ENCODE measurements at regions not wholly inside any gene's neighbourhood (a gene's known extent, or its start where the extent isn't known, plus 50 kb on each side); places are given as distances from the start of the nearest gene placed in this dataset.

GRCh38 chr1:14511796-14512585 is 86.5 kb upstream of the KAZN start:
- no peak for DNase-seq (ENCODE audit: extremely low read depth in 1 of 2, low read depth in 1 of 2)

DNA sequence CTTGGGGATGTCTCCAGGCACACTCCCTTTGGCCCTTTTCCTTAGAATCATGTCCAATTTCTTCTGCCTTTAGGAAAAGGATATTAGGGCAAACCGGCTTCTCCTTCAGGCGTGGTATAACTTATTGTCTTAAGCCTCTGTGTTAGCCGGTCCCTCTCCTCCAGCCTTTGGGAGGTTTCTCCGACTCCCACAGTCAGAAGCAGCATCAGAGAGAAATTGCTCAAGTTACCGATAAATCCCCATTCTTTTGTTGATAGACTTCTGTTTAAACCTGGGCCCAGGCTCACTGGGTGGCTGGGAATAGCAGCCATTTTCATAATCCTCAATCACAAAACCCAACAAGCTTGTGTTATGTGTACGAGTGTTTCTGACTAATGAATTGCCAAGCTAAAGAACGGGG is 85.4 kb upstream of the KAZN start:
- DNase-seq (ENCODE audit: extremely low read depth in 1 of 2, low read depth in 1 of 2), result no peak

DNA sequence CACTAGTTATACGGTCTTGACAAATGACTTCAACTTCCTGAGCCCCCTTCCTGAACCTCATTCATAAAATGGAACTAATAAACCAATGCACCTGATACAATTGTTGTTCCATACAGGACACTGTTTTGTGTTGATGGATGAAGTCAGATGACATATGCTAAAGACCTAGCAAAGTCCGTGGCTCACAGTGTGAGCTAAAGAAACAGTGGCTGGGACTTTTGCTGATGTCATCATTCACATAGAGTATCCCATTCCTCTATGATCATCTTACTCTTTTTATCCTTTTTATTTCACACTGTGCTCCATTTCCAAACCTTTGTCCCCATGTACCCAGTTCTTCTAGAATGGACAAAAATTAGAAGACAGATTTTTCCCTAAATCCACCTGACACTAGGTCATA is 83.7 kb upstream of the KAZN start:
- no peak for DNase-seq (ENCODE audit: extremely low read depth in 1 of 2, low read depth in 1 of 2)

DNA sequence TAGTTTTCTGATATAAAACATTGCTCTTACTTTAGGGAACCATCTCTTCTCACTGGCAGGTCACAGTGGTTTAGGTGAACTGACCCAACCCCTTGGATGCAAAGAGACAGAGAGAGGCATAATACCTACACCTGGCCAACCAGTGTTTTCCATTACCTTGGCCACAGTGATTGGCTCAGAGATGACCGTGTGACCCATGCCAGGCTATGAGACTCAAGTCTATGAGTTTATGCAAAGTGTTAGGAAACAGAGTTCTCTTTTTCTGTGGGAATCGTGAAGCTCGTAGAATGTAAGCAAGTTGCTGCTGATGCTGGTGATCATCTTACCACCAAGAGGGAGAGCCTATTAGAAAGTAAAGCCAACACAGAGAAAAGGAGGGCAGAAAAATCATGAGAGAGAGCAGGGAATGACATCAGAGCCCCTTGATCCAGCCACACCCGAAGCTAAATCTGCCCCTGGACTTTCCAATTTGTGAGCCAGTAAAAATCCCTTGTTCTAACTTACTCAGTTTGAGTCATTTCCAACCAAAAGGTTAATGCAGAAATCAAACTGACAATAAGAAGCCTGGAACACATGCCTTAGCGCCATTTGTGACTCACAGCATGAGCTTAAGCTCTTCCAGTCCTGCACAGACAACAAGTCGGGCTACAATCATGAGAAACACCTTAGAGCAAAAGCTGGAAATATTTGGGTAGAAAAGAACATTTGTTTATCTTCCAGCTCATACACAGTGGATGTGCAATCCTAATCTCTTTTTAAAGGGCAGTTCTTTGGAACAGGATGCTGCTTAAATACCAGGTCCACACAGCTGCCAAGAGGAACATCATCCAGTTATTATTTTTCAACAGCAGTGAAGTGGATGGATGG is 81.3 kb upstream of the KAZN start:
- DNase-seq (ENCODE audit: extremely low read depth in 1 of 2, low read depth in 1 of 2), result no peak

DNA sequence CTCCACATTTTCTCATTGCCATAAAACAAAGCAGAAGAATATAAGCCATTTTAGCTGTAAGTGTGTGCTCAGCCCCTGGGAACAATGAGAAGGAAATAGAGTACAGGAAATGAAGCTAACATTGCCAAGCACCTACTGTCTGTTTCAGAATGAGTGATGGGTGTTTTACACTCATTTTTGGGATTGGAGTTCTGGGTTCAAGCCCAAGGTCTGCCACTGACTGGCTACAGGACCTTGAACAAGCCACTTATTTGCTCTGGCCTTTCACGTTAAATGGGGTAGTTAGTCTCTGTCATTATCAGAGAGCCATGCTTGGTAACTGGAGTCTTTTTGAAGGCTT is 80.7 kb upstream of the KAZN start:
- no peak for DNase-seq (ENCODE audit: extremely low read depth in 1 of 2, low read depth in 1 of 2)

DNA sequence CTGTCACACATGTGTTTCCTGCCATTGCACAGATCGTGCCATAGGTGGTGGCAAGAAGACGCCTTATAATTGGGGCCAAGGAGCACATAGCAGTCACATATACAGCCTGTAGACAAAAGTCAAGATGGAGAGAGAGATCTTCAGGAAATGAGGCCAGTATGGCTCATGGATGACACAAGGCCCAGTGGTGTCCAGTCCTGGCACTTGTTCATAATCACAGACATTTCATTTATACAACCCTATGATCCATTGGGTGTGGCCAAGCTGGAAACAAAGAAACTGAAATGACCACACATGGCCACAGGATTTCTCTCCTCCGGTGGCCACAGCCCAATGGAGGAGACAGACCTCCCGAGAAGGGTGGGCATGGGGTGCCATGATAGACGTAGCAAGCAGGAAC is 78.5 kb upstream of the KAZN start:
- no peak for DNase-seq (ENCODE audit: extremely low read depth in 1 of 2, low read depth in 1 of 2)

GRCh38 chr1:14520514-14521163 is 77.8 kb upstream of the KAZN start:
- DNase-seq (ENCODE audit: extremely low read depth in 1 of 2, low read depth in 1 of 2), result no peak

DNA sequence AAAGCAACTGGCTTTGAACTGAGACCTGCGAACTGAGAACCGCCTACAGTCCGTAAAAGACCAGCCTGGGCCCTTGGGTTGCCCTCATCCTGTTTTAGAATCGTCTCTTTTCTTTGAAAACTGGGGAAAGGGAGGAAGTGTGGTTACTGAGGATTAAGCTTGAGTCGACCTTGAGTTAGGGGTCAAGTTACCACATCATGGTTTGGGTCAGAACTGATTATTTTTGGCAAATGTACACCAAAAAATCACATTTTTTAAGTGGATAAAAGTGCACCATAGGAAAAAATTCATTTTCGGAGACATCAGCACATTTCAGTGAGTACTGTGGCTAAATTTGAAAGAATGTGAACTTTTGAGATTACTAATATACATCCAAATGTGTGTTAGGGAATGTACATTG is 76.9 kb upstream of the KAZN start:
- DNase-seq (ENCODE audit: extremely low read depth in 1 of 2, low read depth in 1 of 2), result no peak

- DNase-seq (ENCODE audit: extremely low read depth in 1 of 2, low read depth in 1 of 2), result no peak
Observed at GRCh38 chr1:14522077-14522925, 76.2 kb upstream of the KAZN start.

DNA sequence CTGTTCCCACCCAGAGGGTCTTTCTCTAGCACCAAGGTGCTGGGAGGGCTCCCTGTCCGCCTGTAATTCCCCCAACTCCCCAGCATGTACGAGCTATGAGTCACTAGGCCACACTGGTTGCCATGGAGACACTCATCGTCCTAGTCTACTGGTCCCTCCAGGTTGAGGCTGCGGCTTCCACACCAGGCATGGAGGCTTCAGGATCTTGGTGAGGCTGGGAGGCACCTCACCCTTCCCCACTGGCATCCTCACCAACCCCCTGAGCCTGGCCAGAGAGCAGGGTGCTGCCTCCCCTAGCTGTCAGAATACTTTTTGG is 75.6 kb upstream of the KAZN start:
- DNase-seq (ENCODE audit: extremely low read depth in 1 of 2, low read depth in 1 of 2), result no peak

- no peak for DNase-seq (ENCODE audit: extremely low read depth in 1 of 2, low read depth in 1 of 2)
Observed at GRCh38 chr1:14524826-14525636, 73.5 kb upstream of the KAZN start.

- no peak for DNase-seq (ENCODE audit: extremely low read depth in 1 of 2, low read depth in 1 of 2)
Observed at GRCh38 chr1:14529475-14529874, 69.0 kb upstream of the KAZN start.

- no peak for DNase-seq (ENCODE audit: extremely low read depth in 1 of 2, low read depth in 1 of 2)
Observed at GRCh38 chr1:14531519-14531918, 67.0 kb upstream of the KAZN start.

- DNase-seq (ENCODE audit: extremely low read depth in 1 of 2, low read depth in 1 of 2), result no peak
Observed at GRCh38 chr1:14535619-14536355, 62.7 kb upstream of the KAZN start.

GRCh38 chr1:14538335-14538734 is 60.1 kb upstream of the KAZN start:
- DNase-seq (ENCODE audit: extremely low read depth in 1 of 2, low read depth in 1 of 2), result no peak

GRCh38 chr1:14539309-14539708 is 59.2 kb upstream of the KAZN start:
- no peak for DNase-seq (ENCODE audit: extremely low read depth in 1 of 2, low read depth in 1 of 2)

- no peak for DNase-seq (ENCODE audit: extremely low read depth in 1 of 2, low read depth in 1 of 2)
Observed at GRCh38 chr1:14539953-14540563, 58.4 kb upstream of the KAZN start.

GRCh38 chr1:14541348-14541747 is 57.1 kb upstream of the KAZN start:
- no peak for DNase-seq (ENCODE audit: extremely low read depth in 1 of 2, low read depth in 1 of 2)

DNA sequence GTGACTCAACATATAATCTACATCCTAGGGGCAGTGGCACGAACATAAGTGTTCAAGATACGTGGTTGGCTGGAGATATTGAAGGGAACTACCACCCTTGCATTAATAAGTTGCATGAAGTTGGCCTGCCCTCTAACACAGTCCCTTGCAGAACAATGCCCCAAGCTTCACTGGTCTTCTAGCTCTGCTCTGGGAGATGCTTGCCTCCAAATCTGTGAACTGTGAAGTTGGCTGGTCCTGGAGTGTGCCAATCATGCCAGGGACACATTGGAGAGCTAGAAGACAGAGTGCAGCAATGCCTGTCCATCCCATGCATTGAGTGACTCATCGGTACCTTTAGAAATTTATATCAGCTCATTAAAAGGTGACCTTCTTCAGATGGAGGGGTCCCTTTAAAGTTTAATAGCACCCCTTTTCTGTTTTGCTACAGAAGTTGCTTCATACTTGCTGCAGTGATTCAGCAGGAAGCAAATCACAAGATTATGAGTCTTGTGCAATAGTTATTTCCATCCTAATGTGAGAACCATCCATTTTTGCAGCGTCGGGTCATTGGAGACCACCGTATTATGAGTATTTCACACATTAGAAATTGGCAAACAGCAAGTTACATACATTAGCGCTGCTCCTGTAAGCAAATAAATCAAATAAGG is 55.2 kb upstream of the KAZN start:
- no peak for DNase-seq (ENCODE audit: extremely low read depth in 1 of 2, low read depth in 1 of 2)

All from activated CD8-positive, alpha-beta memory T cell treated with anti-CD3 and anti-CD28 coated beads for 1 hour (primary cell).